ENCODE measurements at regions not wholly inside any gene's neighbourhood (a gene's known extent, or its start where the extent isn't known, plus 50 kb on each side); places are given as distances from the start of the nearest gene placed in this dataset.

DNA sequence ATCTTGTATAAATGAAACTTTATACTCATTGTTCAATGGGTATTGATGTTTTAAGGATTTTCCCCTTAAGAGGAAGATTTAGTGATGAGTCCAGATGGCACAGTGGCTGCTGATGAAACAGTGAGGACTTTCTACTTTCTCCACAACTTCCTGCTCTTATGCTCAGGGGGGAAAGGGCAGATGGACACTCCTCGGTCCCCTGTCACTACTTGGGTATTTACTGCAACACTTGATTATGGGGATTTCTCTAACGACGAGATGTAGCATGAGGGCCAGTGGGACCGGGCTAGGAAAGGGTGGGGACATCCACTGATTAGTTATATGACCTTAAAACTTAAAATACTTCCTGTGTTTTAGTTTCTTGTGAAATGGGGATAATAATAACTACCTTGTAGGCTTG is 146.1 kb upstream of the HMHB1 start (continued):
- TF ChIP-seq, protein P1, sequence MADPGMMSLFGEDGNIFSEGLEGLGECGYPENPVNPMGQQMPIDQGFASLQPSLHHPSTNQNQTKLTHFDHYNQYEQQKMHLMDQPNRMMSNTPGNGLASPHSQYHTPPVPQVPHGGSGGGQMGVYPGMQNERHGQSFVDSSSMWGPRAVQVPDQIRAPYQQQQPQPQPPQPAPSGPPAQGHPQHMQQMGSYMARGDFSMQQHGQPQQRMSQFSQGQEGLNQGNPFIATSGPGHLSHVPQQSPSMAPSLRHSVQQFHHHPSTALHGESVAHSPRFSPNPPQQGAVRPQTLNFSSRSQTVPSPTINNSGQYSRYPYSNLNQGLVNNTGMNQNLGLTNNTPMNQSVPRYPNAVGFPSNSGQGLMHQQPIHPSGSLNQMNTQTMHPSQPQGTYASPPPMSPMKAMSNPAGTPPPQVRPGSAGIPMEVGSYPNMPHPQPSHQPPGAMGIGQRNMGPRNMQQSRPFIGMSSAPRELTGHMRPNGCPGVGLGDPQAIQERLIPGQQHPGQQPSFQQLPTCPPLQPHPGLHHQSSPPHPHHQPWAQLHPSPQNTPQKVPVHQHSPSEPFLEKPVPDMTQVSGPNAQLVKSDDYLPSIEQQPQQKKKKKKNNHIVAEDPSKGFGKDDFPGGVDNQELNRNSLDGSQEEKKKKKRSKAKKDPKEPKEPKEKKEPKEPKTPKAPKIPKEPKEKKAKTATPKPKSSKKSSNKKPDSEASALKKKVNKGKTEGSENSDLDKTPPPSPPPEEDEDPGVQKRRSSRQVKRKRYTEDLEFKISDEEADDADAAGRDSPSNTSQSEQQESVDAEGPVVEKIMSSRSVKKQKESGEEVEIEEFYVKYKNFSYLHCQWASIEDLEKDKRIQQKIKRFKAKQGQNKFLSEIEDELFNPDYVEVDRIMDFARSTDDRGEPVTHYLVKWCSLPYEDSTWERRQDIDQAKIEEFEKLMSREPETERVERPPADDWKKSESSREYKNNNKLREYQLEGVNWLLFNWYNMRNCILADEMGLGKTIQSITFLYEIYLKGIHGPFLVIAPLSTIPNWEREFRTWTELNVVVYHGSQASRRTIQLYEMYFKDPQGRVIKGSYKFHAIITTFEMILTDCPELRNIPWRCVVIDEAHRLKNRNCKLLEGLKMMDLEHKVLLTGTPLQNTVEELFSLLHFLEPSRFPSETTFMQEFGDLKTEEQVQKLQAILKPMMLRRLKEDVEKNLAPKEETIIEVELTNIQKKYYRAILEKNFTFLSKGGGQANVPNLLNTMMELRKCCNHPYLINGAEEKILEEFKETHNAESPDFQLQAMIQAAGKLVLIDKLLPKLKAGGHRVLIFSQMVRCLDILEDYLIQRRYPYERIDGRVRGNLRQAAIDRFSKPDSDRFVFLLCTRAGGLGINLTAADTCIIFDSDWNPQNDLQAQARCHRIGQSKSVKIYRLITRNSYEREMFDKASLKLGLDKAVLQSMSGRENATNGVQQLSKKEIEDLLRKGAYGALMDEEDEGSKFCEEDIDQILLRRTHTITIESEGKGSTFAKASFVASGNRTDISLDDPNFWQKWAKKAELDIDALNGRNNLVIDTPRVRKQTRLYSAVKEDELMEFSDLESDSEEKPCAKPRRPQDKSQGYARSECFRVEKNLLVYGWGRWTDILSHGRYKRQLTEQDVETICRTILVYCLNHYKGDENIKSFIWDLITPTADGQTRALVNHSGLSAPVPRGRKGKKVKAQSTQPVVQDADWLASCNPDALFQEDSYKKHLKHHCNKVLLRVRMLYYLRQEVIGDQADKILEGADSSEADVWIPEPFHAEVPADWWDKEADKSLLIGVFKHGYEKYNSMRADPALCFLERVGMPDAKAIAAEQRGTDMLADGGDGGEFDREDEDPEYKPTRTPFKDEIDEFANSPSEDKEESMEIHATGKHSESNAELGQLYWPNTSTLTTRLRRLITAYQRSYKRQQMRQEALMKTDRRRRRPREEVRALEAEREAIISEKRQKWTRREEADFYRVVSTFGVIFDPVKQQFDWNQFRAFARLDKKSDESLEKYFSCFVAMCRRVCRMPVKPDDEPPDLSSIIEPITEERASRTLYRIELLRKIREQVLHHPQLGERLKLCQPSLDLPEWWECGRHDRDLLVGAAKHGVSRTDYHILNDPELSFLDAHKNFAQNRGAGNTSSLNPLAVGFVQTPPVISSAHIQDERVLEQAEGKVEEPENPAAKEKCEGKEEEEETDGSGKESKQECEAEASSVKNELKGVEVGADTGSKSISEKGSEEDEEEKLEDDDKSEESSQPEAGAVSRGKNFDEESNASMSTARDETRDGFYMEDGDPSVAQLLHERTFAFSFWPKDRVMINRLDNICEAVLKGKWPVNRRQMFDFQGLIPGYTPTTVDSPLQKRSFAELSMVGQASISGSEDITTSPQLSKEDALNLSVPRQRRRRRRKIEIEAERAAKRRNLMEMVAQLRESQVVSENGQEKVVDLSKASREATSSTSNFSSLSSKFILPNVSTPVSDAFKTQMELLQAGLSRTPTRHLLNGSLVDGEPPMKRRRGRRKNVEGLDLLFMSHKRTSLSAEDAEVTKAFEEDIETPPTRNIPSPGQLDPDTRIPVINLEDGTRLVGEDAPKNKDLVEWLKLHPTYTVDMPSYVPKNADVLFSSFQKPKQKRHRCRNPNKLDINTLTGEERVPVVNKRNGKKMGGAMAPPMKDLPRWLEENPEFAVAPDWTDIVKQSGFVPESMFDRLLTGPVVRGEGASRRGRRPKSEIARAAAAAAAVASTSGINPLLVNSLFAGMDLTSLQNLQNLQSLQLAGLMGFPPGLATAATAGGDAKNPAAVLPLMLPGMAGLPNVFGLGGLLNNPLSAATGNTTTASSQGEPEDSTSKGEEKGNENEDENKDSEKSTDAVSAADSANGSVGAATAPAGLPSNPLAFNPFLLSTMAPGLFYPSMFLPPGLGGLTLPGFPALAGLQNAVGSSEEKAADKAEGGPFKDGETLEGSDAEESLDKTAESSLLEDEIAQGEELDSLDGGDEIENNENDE (IDR thresholded peaks at IDR 0.05; ENCODE audit: insufficient replicate concordance, low read length): no peak
- TF ChIP-seq MAFK (IDR thresholded peaks at IDR 0.05; ENCODE audit: low read depth, low read length) (no peak), TAF1 (IDR thresholded peaks at IDR 0.05; ENCODE audit: low read depth, low read length) (no peak), RXRA (IDR thresholded peaks at IDR 0.05; ENCODE audit: insufficient read depth, low read depth, low read length) (no peak), CEBPB (IDR thresholded peaks at IDR 0.05; ENCODE audit: low read depth, low read length) (no peak), SP2 (IDR thresholded peaks at IDR 0.05; ENCODE audit: low read length) (no peak), SIN3A (conservative IDR thresholded peaks at IDR 0.05 in 1 of 2, IDR thresholded peaks at IDR 0.05 in 1 of 2; ENCODE audit: low read depth in 1 of 2, low read length in 2 of 2) (no peak), JUND (IDR thresholded peaks at IDR 0.05; ENCODE audit: low read length) (no peak), CTBP2 (IDR thresholded peaks at IDR 0.05; ENCODE audit: borderline replicate concordance, insufficient read depth, insufficient read length, low read length) (no peak), KDM4A (IDR thresholded peaks at IDR 0.05; ENCODE audit: low read depth, low read length, severe bottlenecking) (no peak)
- TF ChIP-seq, protein P2, sequence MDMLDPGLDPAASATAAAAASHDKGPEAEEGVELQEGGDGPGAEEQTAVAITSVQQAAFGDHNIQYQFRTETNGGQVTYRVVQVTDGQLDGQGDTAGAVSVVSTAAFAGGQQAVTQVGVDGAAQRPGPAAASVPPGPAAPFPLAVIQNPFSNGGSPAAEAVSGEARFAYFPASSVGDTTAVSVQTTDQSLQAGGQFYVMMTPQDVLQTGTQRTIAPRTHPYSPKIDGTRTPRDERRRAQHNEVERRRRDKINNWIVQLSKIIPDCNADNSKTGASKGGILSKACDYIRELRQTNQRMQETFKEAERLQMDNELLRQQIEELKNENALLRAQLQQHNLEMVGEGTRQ (IDR thresholded peaks at IDR 0.05; ENCODE audit: low read length): no peak
